ENCODE measurements at regions not wholly inside any gene's neighbourhood (a gene's known extent, or its start where the extent isn't known, plus 50 kb on each side); places are given as distances from the start of the nearest gene placed in this dataset.

DNA sequence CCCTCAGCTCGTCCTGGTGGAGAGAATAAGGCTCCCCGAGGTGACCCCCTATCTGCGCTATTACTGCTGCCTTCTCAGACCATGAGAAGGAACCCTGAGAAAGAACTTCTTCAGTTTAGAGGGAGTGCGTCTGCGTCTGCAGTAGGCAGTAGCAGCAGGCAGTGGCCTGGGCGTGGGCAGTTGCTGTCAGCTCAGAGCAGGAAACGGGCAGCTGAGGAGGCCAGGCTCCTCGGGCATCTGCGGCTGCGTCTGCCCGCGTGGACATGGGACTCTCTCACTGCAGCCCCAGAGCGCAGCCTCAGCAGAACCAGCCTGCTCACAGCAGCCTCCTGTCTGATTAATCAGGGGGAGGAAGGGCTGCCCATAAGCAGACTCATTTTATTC lies 49.8 kb upstream of the FCN1 start:
- TF ChIP-seq GATA2 (IDR thresholded peaks at IDR 0.05; ENCODE audit: low read depth, low read length): no peak
- no peak for TF ChIP-seq GATA3 (IDR thresholded peaks at IDR 0.05; ENCODE audit: low read depth, low read length)

Measured in SH-SY5Y (cell line).